ENCODE measurements at regions not wholly inside any gene's neighbourhood (a gene's known extent, or its start where the extent isn't known, plus 50 kb on each side); places are given as distances from the start of the nearest gene placed in this dataset.

DNA sequence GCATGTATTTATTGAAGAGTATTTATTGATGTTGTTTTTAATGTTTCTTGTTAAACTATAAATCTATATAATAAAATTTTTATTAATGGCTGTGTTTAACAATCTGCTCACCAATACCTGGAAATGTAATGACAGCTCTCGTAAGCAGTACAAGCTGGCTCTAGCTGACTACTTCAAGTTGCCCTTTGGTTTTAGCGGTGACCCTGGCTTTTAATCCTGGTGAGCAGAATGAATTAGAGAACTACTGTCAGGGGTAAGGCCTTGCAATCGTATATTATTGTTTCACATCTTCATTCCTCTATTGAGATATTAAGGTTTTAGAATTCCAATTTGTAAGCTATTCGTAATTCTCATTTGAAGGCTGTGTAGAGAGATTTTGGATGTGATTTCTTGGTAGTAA is 372.2 kb downstream of the METTL15 start:
- TF ChIP-seq, protein P1, sequence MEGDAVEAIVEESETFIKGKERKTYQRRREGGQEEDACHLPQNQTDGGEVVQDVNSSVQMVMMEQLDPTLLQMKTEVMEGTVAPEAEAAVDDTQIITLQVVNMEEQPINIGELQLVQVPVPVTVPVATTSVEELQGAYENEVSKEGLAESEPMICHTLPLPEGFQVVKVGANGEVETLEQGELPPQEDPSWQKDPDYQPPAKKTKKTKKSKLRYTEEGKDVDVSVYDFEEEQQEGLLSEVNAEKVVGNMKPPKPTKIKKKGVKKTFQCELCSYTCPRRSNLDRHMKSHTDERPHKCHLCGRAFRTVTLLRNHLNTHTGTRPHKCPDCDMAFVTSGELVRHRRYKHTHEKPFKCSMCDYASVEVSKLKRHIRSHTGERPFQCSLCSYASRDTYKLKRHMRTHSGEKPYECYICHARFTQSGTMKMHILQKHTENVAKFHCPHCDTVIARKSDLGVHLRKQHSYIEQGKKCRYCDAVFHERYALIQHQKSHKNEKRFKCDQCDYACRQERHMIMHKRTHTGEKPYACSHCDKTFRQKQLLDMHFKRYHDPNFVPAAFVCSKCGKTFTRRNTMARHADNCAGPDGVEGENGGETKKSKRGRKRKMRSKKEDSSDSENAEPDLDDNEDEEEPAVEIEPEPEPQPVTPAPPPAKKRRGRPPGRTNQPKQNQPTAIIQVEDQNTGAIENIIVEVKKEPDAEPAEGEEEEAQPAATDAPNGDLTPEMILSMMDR (IDR thresholded peaks at IDR 0.05; ENCODE audit: low read depth, low read length, poor library complexity, severe bottlenecking) = no peak
- no peak for TF ChIP-seq EZH2phosphoT487 (IDR thresholded peaks at IDR 0.05; ENCODE audit: borderline replicate concordance, low read length)

Measured in DOHH2 (cell line).